Endothelial cell of umbilical vein (primary cell): ENCODE measurements at regions not wholly inside any gene's neighbourhood (a gene's known extent, or its start where the extent isn't known, plus 50 kb on each side); places are given as distances from the start of the nearest gene placed in this dataset.
"Not testable (repeated sequence)": the region's sequence is repeated elsewhere in the genome, so short reads cannot be mapped to it uniquely, and the experiment has no call there.

Experiments used
- JUN ChIP-seq: IDR thresholded peaks from 2 replicates; pipeline ENCODE4 v1.6.1; 2011; ENCODE audit warnings: borderline replicate concordance, low read depth; ENCODE audit not compliant: insufficient read length, insufficient read depth
- MYC ChIP-seq: IDR thresholded peaks from one replicate; pipeline ENCODE4 v1.6.1; 2011; ENCODE audit warnings: mild to moderate bottlenecking, low read depth, low read length
- TF ChIP-seq, protein P1 (sequence below): IDR thresholded peaks from 2 replicates; pipeline ENCODE4 v1.6.1; 2011; ENCODE audit not compliant: insufficient read depth, insufficient read length

DNA sequence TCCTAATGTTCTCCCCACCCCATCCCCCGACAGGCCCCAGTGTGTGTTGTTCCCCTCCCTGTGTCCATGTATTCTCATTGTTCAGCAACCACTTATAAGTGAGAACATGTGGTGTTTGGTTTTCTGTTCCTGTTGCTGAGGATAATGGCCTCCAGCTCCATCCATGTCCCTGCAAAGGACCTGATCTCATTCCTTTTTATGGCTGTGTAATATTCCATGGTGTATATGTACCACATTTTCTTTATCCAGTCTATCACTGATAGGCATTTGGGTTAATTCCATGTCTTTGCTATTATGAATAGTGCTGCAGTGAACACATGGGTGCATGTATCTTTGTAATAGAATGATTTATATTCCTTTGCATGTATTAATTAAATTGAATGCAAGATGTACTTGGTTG lies 104.8 kb upstream of the WIPF3 start:
- TF ChIP-seq, protein P1, sequence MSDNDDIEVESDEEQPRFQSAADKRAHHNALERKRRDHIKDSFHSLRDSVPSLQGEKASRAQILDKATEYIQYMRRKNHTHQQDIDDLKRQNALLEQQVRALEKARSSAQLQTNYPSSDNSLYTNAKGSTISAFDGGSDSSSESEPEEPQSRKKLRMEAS, result not testable (repeated sequence)
- TF ChIP-seq MYC, JUN: not testable (repeated sequence)
